ENCODE measurements at regions not wholly inside any gene's neighbourhood (a gene's known extent, or its start where the extent isn't known, plus 50 kb on each side); places are given as distances from the start of the nearest gene placed in this dataset.

- TF ChIP-seq YY1 (IDR thresholded peaks at IDR 0.05; ENCODE audit: insufficient read depth, insufficient read length) = no peak
- no peak for TF ChIP-seq ZNF274 (IDR thresholded peaks at IDR 0.05; ENCODE audit: low read depth, low read length)
- no peak for TF ChIP-seq SUZ12 (IDR thresholded peaks at IDR 0.05; ENCODE audit: extremely low read depth, insufficient read depth, insufficient read length)
Measured at GRCh38 chr6:40285535-40285934, 301.6 kb downstream of the LRFN2 start.

Data from NT2/D1 (cell line).